Urothelium cell line (cell line): ENCODE measurements at regions not wholly inside any gene's neighbourhood (a gene's known extent, or its start where the extent isn't known, plus 50 kb on each side); places are given as distances from the start of the nearest gene placed in this dataset.

Experiments used
- DNase-seq: peaks from one replicate; pipeline ENCODE4 v3.0.0; 2011; ENCODE audit warnings: low spot score, mixed read lengths
- FAIRE-seq: peaks from 2 replicates; lab custom pipeline; 2011; peaks lifted over from hg19 to GRCh38; lab: Jason Lieb, UNC

- FAIRE-seq (no peak), DNase-seq (no peak)
Observed at GRCh38 chr11:116111546-116111945, 607.3 kb upstream of the CADM1 start.

GRCh38 chr11:116110802-116111201 lies 606.6 kb upstream of the CADM1 start:
- DNase-seq (no peak), FAIRE-seq (peak; percentile 20)

GRCh38 chr11:116110356-116110755 lies 606.1 kb upstream of the CADM1 start:
- DNase-seq (no peak), FAIRE-seq (peak; percentile 20)

- FAIRE-seq, result peak; percentile 99
- DNase-seq, result peak; percentile 95
Observed at GRCh38 chr11:116109228-116109627, 605.0 kb upstream of the CADM1 start.

GRCh38 chr11:116108161-116108560 lies 603.9 kb upstream of the CADM1 start:
- no peak for FAIRE-seq

GRCh38 chr11:116107229-116107628 lies 603.0 kb upstream of the CADM1 start:
- DNase-seq, result no peak
- FAIRE-seq, result no peak

More at GRCh38 chr11:116108161-116108560, 603.9 kb upstream of the CADM1 start:
- no peak for DNase-seq

- FAIRE-seq, result no peak
- DNase-seq, result no peak
Observed at GRCh38 chr11:116104498-116105174, 600.4 kb upstream of the CADM1 start.

GRCh38 chr11:116101902-116102301 lies 597.7 kb upstream of the CADM1 start:
- FAIRE-seq, result no peak

GRCh38 chr11:116100016-116100415 lies 595.8 kb upstream of the CADM1 start:
- no peak for FAIRE-seq
- no peak for DNase-seq

More at GRCh38 chr11:116101902-116102301, 597.7 kb upstream of the CADM1 start:
- DNase-seq, result no peak

- DNase-seq, result no peak
Observed at GRCh38 chr11:116099541-116099940, 595.3 kb upstream of the CADM1 start.

GRCh38 chr11:116096272-116096995 lies 592.2 kb upstream of the CADM1 start:
- no peak for FAIRE-seq
- DNase-seq, result no peak

More at GRCh38 chr11:116099541-116099940, 595.3 kb upstream of the CADM1 start:
- FAIRE-seq, result no peak

- FAIRE-seq (no peak), DNase-seq (no peak)
Observed at GRCh38 chr11:116093481-116094270, 589.5 kb upstream of the CADM1 start.

- DNase-seq (no peak), FAIRE-seq (no peak)
Observed at GRCh38 chr11:116093065-116093464, 588.9 kb upstream of the CADM1 start.

GRCh38 chr11:116086426-116086825 lies 582.2 kb upstream of the CADM1 start:
- DNase-seq (no peak), FAIRE-seq (no peak)

- no peak for DNase-seq
Observed at GRCh38 chr11:116085031-116085635, 580.9 kb upstream of the CADM1 start.

GRCh38 chr11:116084511-116084910 lies 580.3 kb upstream of the CADM1 start:
- DNase-seq, result no peak
- no peak for FAIRE-seq

More at GRCh38 chr11:116085031-116085635, 580.9 kb upstream of the CADM1 start:
- FAIRE-seq, result no peak

- DNase-seq, result no peak
- FAIRE-seq, result peak; percentile 13
Observed at GRCh38 chr11:116082256-116082655, 578.0 kb upstream of the CADM1 start.

- DNase-seq (no peak), FAIRE-seq (no peak)
Observed at GRCh38 chr11:116079580-116079979, 575.4 kb upstream of the CADM1 start.

- FAIRE-seq (no peak), DNase-seq (no peak)
Observed at GRCh38 chr11:116078101-116078591, 573.9 kb upstream of the CADM1 start.

GRCh38 chr11:116077092-116077491 lies 572.9 kb upstream of the CADM1 start:
- DNase-seq, result no peak
- FAIRE-seq, result no peak
